SK-N-SH treated with all-trans-retinoic acid at 6 μM for 48 hours (cell line): ENCODE measurements at regions not wholly inside any gene's neighbourhood (a gene's known extent, or its start where the extent isn't known, plus 50 kb on each side); places are given as distances from the start of the nearest gene placed in this dataset.

Experiments
- ATAC-seq: fragments of 200-7000 bp; cut with Tn5 transposase; 3 replicates; pipeline ENCODE4 v1.9.1; 2020; ENCODE audit warnings: mild to moderate bottlenecking, moderate library complexity
- ARNTL ChIP-seq: fragments of 450-650 bp; formaldehyde crosslinking; IDR thresholded peaks from 2 replicates; pipeline ENCODE4 v1.5.0; 2020; ENCODE audit warnings: low read depth, mild to moderate bottlenecking, moderate library complexity, borderline replicate concordance
- BACH2 ChIP-seq: fragments of 250-450 bp; sonication (Bioruptor Pico); IDR thresholded peaks from 2 replicates; pipeline ENCODE4 v1.9.0; 2021; ENCODE audit warnings: mild to moderate bottlenecking, borderline replicate concordance
- CSDC2 ChIP-seq: fragments of 250-450 bp; sonication (Bioruptor Pico); IDR thresholded peaks from 2 replicates; pipeline ENCODE4 v1.5.0; 2020; ENCODE audit warnings: mild to moderate bottlenecking, moderate library complexity
- ESRRG ChIP-seq: fragments of 250-450 bp; sonication (Bioruptor Pico); IDR thresholded peaks from 2 replicates; pipeline ENCODE4 v1.6.1; 2021; ENCODE audit warnings: mild to moderate bottlenecking
- GLIS3 ChIP-seq: fragments of 250-450 bp; sonication (Bioruptor Pico); IDR thresholded peaks from 2 replicates; pipeline ENCODE4 v1.5.0; 2020; ENCODE audit warnings: mild to moderate bottlenecking, moderate library complexity
- ISL1 ChIP-seq: fragments of 250-450 bp; sonication (Bioruptor Pico); IDR thresholded peaks from 2 replicates; pipeline ENCODE4 v2.1.2; 2022; ENCODE audit warnings: mild to moderate bottlenecking, moderate library complexity
- OSR1 ChIP-seq: fragments of 250-450 bp; sonication (Bioruptor Pico); IDR thresholded peaks from 2 replicates; pipeline ENCODE4 v1.8.0; 2022; ENCODE audit warnings: moderate library complexity, mild to moderate bottlenecking, inconsistent platforms
- RARB ChIP-seq: fragments of 250-450 bp; sonication (Bioruptor Pico); IDR thresholded peaks from 2 replicates; pipeline ENCODE4 v1.8.0; 2021; ENCODE audit warnings: mild to moderate bottlenecking, moderate library complexity
- SNAI2 ChIP-seq: fragments of 250-450 bp; sonication (Bioruptor Pico); IDR thresholded peaks from 2 replicates; pipeline ENCODE4 v1.5.0; 2020; ENCODE audit warnings: mild to moderate bottlenecking, moderate library complexity
- TCF4 ChIP-seq: fragments of 250-450 bp; sonication (Bioruptor Pico); IDR thresholded peaks from 2 replicates; pipeline ENCODE4 v1.8.0; 2021; ENCODE audit warnings: mild to moderate bottlenecking, moderate library complexity, borderline replicate concordance
- TOX ChIP-seq: fragments of 250-450 bp; sonication (Bioruptor Pico); IDR thresholded peaks from 2 replicates; pipeline ENCODE4 v1.8.0; 2021; ENCODE audit warnings: mild to moderate bottlenecking, moderate library complexity, borderline replicate concordance
- ZC3H10 ChIP-seq: fragments of 250-450 bp; sonication (Bioruptor Pico); IDR thresholded peaks from 2 replicates; pipeline ENCODE4 v1.5.1; 2021; ENCODE audit warnings: mild to moderate bottlenecking, moderate library complexity
- ZFP30 ChIP-seq: fragments of 450-650 bp; formaldehyde crosslinking; IDR thresholded peaks from 2 replicates; pipeline ENCODE4 v1.5.0; 2022; ENCODE audit warnings: mild to moderate bottlenecking, moderate library complexity
- ZNF565 ChIP-seq: fragments of 450-650 bp; formaldehyde crosslinking; conservative IDR thresholded peaks from 2 replicates; pipeline ENCODE4 v1.5.0; 2020; ENCODE audit warnings: low read depth, mild to moderate bottlenecking, moderate library complexity
- ZNF70 ChIP-seq: fragments of 450-650 bp; formaldehyde crosslinking; IDR thresholded peaks from 2 replicates; pipeline ENCODE4 v1.5.0; 2020; ENCODE audit warnings: mild to moderate bottlenecking, moderate library complexity
- ZNF8 ChIP-seq: fragments of 450-650 bp; formaldehyde crosslinking; IDR thresholded peaks from 2 replicates; pipeline ENCODE4 v1.5.0; 2020; ENCODE audit warnings: mild to moderate bottlenecking, moderate library complexity
- TF ChIP-seq, protein P1 (sequence below): fragments of 250-450 bp; sonication (Bioruptor Pico); IDR thresholded peaks from 2 replicates; pipeline ENCODE4 v1.5.1; 2021; ENCODE audit warnings: mild to moderate bottlenecking, moderate library complexity
- TF ChIP-seq, protein P2 (sequence below): fragments of 250-450 bp; sonication (Bioruptor Pico); IDR thresholded peaks from 2 replicates; pipeline ENCODE4 v1.5.0; 2020; ENCODE audit warnings: mild to moderate bottlenecking, moderate library complexity
- TF ChIP-seq, protein P3 (sequence below): fragments of 250-450 bp; sonication (Bioruptor Pico); IDR thresholded peaks from 2 replicates; pipeline ENCODE4 v1.8.0; 2021; ENCODE audit warnings: low read depth, mild to moderate bottlenecking, moderate library complexity, borderline replicate concordance
- TF ChIP-seq, protein P4 (sequence below): fragments of 250-450 bp; sonication (Bioruptor Pico); IDR thresholded peaks from 2 replicates; pipeline ENCODE4 v1.5.1; 2020; ENCODE audit warnings: low read depth, mild to moderate bottlenecking, moderate library complexity
- TF ChIP-seq, protein P5 (sequence below): fragments of 250-450 bp; sonication (Bioruptor Pico); IDR thresholded peaks from 2 replicates; pipeline ENCODE4 v1.8.0; 2020; ENCODE audit warnings: mild to moderate bottlenecking, moderate library complexity, borderline replicate concordance

DNA sequence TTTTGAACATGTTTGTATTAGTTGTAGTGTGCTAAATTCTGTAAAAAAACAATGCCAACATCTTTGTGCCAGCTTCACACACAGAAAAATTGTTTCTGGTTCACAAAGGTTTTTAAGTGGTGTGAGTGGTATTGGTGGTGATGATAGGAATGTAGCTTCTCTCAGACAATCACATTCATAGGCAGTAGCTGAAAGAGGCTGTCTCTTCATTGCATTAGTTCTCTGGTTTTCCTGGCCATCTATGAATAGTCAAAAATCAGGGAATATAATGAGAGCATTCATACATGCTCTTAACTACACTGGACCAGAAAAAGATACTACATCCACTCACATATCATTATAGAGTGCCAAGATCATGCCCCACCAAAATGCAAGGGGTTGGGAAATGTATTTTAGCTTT lies 433.5 kb downstream of the FLRT2 start:
- ATAC-seq, result no peak
- TF ChIP-seq OSR1 (CRISPR knock-in tag) (no peak), ZC3H10 (CRISPR knock-in tag) (no peak), CSDC2 (no peak), RARB (CRISPR knock-in tag) (no peak), ZNF70 (CRISPR knock-in tag) (no peak), TCF4 (no peak), TOX (CRISPR knock-in tag) (no peak), SNAI2 (CRISPR knock-in tag) (no peak), ISL1 (CRISPR knock-in tag) (no peak), ZFP30 (CRISPR knock-in tag) (no peak), GLIS3 (no peak), ESRRG (CRISPR knock-in tag) (no peak), ZNF8 (CRISPR knock-in tag) (no peak)
- TF ChIP-seq, protein P1, sequence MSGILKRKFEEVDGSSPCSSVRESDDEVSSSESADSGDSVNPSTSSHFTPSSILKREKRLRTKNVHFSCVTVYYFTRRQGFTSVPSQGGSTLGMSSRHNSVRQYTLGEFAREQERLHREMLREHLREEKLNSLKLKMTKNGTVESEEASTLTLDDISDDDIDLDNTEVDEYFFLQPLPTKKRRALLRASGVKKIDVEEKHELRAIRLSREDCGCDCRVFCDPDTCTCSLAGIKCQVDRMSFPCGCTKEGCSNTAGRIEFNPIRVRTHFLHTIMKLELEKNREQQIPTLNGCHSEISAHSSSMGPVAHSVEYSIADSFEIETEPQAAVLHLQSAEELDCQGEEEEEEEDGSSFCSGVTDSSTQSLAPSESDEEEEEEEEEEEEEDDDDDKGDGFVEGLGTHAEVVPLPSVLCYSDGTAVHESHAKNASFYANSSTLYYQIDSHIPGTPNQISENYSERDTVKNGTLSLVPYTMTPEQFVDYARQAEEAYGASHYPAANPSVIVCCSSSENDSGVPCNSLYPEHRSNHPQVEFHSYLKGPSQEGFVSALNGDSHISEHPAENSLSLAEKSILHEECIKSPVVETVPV (CRISPR knock-in tag), result no peak
- TF ChIP-seq, protein P2, sequence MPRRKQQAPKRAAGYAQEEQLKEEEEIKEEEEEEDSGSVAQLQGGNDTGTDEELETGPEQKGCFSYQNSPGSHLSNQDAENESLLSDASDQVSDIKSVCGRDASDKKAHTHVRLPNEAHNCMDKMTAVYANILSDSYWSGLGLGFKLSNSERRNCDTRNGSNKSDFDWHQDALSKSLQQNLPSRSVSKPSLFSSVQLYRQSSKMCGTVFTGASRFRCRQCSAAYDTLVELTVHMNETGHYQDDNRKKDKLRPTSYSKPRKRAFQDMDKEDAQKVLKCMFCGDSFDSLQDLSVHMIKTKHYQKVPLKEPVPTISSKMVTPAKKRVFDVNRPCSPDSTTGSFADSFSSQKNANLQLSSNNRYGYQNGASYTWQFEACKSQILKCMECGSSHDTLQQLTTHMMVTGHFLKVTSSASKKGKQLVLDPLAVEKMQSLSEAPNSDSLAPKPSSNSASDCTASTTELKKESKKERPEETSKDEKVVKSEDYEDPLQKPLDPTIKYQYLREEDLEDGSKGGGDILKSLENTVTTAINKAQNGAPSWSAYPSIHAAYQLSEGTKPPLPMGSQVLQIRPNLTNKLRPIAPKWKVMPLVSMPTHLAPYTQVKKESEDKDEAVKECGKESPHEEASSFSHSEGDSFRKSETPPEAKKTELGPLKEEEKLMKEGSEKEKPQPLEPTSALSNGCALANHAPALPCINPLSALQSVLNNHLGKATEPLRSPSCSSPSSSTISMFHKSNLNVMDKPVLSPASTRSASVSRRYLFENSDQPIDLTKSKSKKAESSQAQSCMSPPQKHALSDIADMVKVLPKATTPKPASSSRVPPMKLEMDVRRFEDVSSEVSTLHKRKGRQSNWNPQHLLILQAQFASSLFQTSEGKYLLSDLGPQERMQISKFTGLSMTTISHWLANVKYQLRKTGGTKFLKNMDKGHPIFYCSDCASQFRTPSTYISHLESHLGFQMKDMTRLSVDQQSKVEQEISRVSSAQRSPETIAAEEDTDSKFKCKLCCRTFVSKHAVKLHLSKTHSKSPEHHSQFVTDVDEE (CRISPR knock-in tag), result no peak
- TF ChIP-seq, protein P3, sequence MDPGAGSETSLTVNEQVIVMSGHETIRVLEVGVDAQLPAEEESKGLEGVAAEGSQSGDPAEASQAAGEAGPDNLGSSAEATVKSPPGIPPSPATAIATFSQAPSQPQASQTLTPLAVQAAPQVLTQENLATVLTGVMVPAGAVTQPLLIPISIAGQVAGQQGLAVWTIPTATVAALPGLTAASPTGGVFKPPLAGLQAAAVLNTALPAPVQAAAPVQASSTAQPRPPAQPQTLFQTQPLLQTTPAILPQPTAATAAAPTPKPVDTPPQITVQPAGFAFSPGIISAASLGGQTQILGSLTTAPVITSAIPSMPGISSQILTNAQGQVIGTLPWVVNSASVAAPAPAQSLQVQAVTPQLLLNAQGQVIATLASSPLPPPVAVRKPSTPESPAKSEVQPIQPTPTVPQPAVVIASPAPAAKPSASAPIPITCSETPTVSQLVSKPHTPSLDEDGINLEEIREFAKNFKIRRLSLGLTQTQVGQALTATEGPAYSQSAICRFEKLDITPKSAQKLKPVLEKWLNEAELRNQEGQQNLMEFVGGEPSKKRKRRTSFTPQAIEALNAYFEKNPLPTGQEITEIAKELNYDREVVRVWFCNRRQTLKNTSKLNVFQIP (CRISPR knock-in tag), result no peak
- TF ChIP-seq, protein P4, sequence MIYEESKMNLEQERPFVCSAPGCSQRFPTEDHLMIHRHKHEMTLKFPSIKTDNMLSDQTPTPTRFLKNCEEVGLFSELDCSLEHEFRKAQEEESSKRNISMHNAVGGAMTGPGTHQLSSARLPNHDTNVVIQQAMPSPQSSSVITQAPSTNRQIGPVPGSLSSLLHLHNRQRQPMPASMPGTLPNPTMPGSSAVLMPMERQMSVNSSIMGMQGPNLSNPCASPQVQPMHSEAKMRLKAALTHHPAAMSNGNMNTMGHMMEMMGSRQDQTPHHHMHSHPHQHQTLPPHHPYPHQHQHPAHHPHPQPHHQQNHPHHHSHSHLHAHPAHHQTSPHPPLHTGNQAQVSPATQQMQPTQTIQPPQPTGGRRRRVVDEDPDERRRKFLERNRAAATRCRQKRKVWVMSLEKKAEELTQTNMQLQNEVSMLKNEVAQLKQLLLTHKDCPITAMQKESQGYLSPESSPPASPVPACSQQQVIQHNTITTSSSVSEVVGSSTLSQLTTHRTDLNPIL, result no peak

DNA sequence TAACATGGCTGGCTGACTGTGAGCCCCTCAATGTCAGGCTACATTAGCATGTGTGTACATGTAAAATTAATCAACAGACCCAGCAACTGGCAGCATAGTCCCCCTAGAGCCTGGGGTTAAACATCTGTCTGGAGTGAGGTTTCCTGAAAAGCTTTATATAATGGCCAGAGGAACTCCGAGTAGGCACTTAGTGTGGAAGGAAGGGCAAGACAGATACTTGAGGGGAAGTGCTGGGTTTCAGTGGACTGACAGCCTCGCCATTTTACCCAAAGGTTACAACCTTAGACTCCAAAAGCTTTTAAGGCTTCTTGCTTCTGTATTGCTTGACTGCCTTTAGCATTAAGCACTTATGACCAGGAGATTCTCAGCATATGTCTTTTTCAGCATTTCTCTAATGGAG lies 430.8 kb downstream of the FLRT2 start:
- no peak for TF ChIP-seq RARB (CRISPR knock-in tag)
- TF ChIP-seq OSR1 (CRISPR knock-in tag), result no peak
- no peak for ATAC-seq

DNA sequence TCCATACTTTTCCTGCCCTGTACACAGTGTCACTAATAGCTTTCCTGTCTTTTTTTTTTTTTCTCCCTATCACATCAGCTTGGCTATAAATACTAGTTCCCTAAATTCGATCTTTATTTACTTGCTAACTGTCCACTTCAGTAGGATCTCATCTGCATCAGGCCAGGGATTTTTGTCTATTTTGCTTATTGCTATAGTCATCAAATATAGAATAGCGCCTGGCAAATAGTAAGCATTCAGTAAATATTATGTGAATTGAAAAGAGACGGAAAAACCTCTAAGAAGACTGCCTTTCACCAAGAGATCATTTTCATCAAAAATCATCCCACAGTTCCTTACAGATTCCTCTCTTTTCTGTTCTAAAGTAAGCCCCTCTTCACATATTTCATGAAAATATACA lies 429.1 kb downstream of the FLRT2 start:
- TF ChIP-seq SNAI2 (CRISPR knock-in tag) (no peak), BACH2 (CRISPR knock-in tag) (no peak), ZNF8 (CRISPR knock-in tag) (no peak), ARNTL (CRISPR knock-in tag) (no peak), GLIS3 (no peak), ZNF565 (CRISPR knock-in tag) (no peak)
- TF ChIP-seq, protein P1 (CRISPR knock-in tag), result no peak
- ATAC-seq, result no peak

DNA sequence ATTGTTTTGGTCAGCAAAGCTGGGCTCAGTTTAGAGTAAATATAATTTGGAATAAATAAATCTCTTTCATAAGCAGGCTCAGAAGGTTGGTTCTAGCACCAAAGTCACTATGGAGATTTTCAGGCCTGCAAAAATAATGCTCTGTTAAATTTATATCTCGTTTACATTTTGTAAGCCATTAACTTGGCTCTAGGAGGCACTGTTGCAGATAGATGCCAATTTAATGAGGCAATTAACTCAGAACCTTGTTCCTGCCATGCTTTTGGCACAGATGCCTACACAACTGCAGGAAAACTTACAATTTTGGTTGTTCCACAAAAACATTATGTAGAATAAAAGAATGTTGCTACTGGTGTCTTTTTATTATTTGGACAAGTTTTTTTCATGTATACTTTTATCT lies 428.1 kb downstream of the FLRT2 start:
- TF ChIP-seq ZC3H10 (CRISPR knock-in tag) (no peak), ZFP30 (CRISPR knock-in tag) (no peak)
- TF ChIP-seq, protein P5, sequence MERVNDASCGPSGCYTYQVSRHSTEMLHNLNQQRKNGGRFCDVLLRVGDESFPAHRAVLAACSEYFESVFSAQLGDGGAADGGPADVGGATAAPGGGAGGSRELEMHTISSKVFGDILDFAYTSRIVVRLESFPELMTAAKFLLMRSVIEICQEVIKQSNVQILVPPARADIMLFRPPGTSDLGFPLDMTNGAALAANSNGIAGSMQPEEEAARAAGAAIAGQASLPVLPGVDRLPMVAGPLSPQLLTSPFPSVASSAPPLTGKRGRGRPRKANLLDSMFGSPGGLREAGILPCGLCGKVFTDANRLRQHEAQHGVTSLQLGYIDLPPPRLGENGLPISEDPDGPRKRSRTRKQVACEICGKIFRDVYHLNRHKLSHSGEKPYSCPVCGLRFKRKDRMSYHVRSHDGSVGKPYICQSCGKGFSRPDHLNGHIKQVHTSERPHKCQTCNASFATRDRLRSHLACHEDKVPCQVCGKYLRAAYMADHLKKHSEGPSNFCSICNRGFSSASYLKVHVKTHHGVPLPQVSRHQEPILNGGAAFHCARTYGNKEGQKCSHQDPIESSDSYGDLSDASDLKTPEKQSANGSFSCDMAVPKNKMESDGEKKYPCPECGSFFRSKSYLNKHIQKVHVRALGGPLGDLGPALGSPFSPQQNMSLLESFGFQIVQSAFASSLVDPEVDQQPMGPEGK (CRISPR knock-in tag), result no peak
- no peak for ATAC-seq
